DOHH2 (cell line): ENCODE measurements at regions not wholly inside any gene's neighbourhood (a gene's known extent, or its start where the extent isn't known, plus 50 kb on each side); places are given as distances from the start of the nearest gene placed in this dataset.
"Not testable (repeated sequence)": the region's sequence is repeated elsewhere in the genome, so short reads cannot be mapped to it uniquely, and the experiment has no call there.

Experiments used
- H3F3A ChIP-seq: fragments of 200-600 bp; sonication (generic), shearing (Covaris generic); 2 replicates; pipeline ENCODE4 v1.6.0; 2016; ENCODE audit warnings: antibody characterized with exemption, mild to moderate bottlenecking; ENCODE audit not compliant: control insufficient read depth, insufficient read depth
- H3K27ac ChIP-seq: fragments of 200-600 bp; sonication (generic); 2 replicates; pipeline ENCODE4 v1.5.1; 2014; ENCODE audit warnings: low read depth, mild to moderate bottlenecking, low read length, moderate library complexity
- H3K27me3 ChIP-seq: fragments of 200-600 bp; sonication (generic); 2 replicates; pipeline ENCODE4 v1.6.1; 2014; ENCODE audit warnings: mild to moderate bottlenecking, low read length, mixed read lengths; ENCODE audit not compliant: control insufficient read depth
- H3K36me3 ChIP-seq: fragments of 200-600 bp; sonication (generic); 2 replicates; pipeline ENCODE4 v1.6.1; 2014; ENCODE audit warnings: mild to moderate bottlenecking, low read length, moderate library complexity, mixed read lengths; ENCODE audit not compliant: control insufficient read depth
- H3K4me1 ChIP-seq: fragments of 200-600 bp; sonication (generic); 2 replicates; pipeline ENCODE4 v1.6.1; 2014; ENCODE audit warnings: mild to moderate bottlenecking, low read length, mixed read lengths; ENCODE audit not compliant: control insufficient read depth
- H3K4me2 ChIP-seq: fragments of 200-600 bp; sonication (generic); 2 replicates; pipeline ENCODE4 v1.6.0; 2014; ENCODE audit warnings: mild to moderate bottlenecking, low read length, moderate library complexity
- H3K4me3 ChIP-seq: fragments of 200-600 bp; sonication (generic); 2 replicates; pipeline ENCODE4 v1.5.1; 2014; ENCODE audit warnings: mild to moderate bottlenecking, low read length, mixed read lengths
- H3K79me2 ChIP-seq: fragments of 200-600 bp; sonication (generic); 2 replicates; pipeline ENCODE4 v1.6.1; 2014; ENCODE audit warnings: mild to moderate bottlenecking, low read length, mixed read lengths; ENCODE audit not compliant: control insufficient read depth
- H3K9me2 ChIP-seq: fragments of 200-600 bp; sonication (generic); replicated peaks from 2 replicates; pipeline ENCODE4 v1.6.1; 2014; ENCODE audit warnings: mild to moderate bottlenecking, low read length, mixed read lengths; ENCODE audit not compliant: control insufficient read depth
- H3K9me3 ChIP-seq: fragments of 200-600 bp; sonication (generic); 2 replicates; pipeline ENCODE4 v1.6.1; 2014; ENCODE audit warnings: antibody characterized with exemption, low read length, mixed read lengths; ENCODE audit not compliant: control insufficient read depth, insufficient read depth
- H4K20me1 ChIP-seq: fragments of 200-600 bp; sonication (generic); 2 replicates; pipeline ENCODE4 v1.6.0; 2014; ENCODE audit warnings: low read depth, mild to moderate bottlenecking, antibody characterized with exemption, low read length, moderate library complexity; ENCODE audit not compliant: control insufficient read depth, insufficient read depth
- CTCF ChIP-seq: fragments of 200-600 bp; sonication (generic); IDR thresholded peaks from one replicate; pipeline ENCODE4 v1.5.1; 2014; ENCODE audit warnings: antibody characterized with exemption, mild to moderate bottlenecking, low read depth, low read length; ENCODE audit not compliant: poor library complexity, severe bottlenecking
- EZH2phosphoT487 ChIP-seq: fragments of 200-600 bp; sonication (generic); IDR thresholded peaks from 2 replicates; pipeline ENCODE4 v1.6.1; 2017; ENCODE audit warnings: borderline replicate concordance, mild to moderate bottlenecking, antibody characterized with exemption, low read length, moderate library complexity, mixed read lengths

- Histone ChIP-seq H3K36me3 (no peaks in the 10 kb centered on the region), H3K4me1 (no peaks in the 10 kb centered on the region), H3K4me2 (no peak overlapping the region), H3K4me3 (no peak overlapping the region), H3F3A (no peaks in the 10 kb centered on the region), H3K9me3 (no peaks in the 10 kb centered on the region), H3K27ac (no peak overlapping the region), H4K20me1 (no peaks in the 10 kb centered on the region), H3K9me2 (no peaks in the 10 kb centered on the region), H3K27me3 (no peaks in the 10 kb centered on the region), H3K79me2 (no peaks in the 10 kb centered on the region)
- no peak for TF ChIP-seq CTCF
- no peak for TF ChIP-seq EZH2phosphoT487
Observed at GRCh38 chr5:85605381-85605780, 1012.4 kb upstream of the COX7C start.

- Histone ChIP-seq H3K4me1 (no peaks in the 10 kb centered on the region), H3K9me3 (no peaks in the 10 kb centered on the region), H4K20me1 (no peaks in the 10 kb centered on the region), H3K27me3 (no peaks in the 10 kb centered on the region), H3K27ac (no peak overlapping the region), H3K4me3 (no peak overlapping the region), H3K4me2 (no peak overlapping the region), H3K79me2 (no peaks in the 10 kb centered on the region), H3K9me2 (no peaks in the 10 kb centered on the region), H3F3A (no peaks in the 10 kb centered on the region), H3K36me3 (no peaks in the 10 kb centered on the region)
- TF ChIP-seq EZH2phosphoT487 (no peak), CTCF (no peak)
Observed at GRCh38 chr5:85614489-85614888, 1003.3 kb upstream of the COX7C start.

GRCh38 chr5:85621668-85622067 is 996.1 kb upstream of the COX7C start:
- H3K9me3 ChIP-seq = no peaks in the 10 kb centered on the region
- H3K36me3 ChIP-seq = no peaks in the 10 kb centered on the region
- H3K4me1 ChIP-seq = no peaks in the 10 kb centered on the region
- no peaks in the 10 kb centered on the region for H3K27me3 ChIP-seq
- H3K27ac ChIP-seq = no peak overlapping the region
- H3F3A ChIP-seq = no peaks in the 10 kb centered on the region
- no peaks in the 10 kb centered on the region for H3K79me2 ChIP-seq
- TF ChIP-seq EZH2phosphoT487 = no peak
- no peak for TF ChIP-seq CTCF
- H3K4me2 ChIP-seq = no peak overlapping the region
- H3K9me2 ChIP-seq = no peaks in the 10 kb centered on the region
- no peak overlapping the region for H3K4me3 ChIP-seq
- H4K20me1 ChIP-seq = no peaks in the 10 kb centered on the region

GRCh38 chr5:85628153-85628552 is 989.6 kb upstream of the COX7C start:
- Histone ChIP-seq H3F3A (no peaks in the 10 kb centered on the region), H4K20me1 (no peaks in the 10 kb centered on the region), H3K27ac (no peak overlapping the region), H3K4me1 (no peaks in the 10 kb centered on the region), H3K79me2 (no peaks in the 10 kb centered on the region), H3K4me2 (no peak overlapping the region), H3K36me3 (no peaks in the 10 kb centered on the region), H3K9me3 (no peaks in the 10 kb centered on the region), H3K27me3 (no peaks in the 10 kb centered on the region), H3K9me2 (no peaks in the 10 kb centered on the region), H3K4me3 (no peak overlapping the region)
- no peak for TF ChIP-seq EZH2phosphoT487
- no peak for TF ChIP-seq CTCF

GRCh38 chr5:85638495-85639125 is 979.1 kb upstream of the COX7C start:
- H3K9me3 ChIP-seq, H3F3A ChIP-seq, H3K27me3 ChIP-seq, H3K4me1 ChIP-seq, H3K4me2 ChIP-seq, H3K9me2 ChIP-seq, H3K36me3 ChIP-seq, H3K27ac ChIP-seq, H4K20me1 ChIP-seq, H3K4me3 ChIP-seq, H3K79me2 ChIP-seq: not testable (repeated sequence)
